ENCODE measurements at regions not wholly inside any gene's neighbourhood (a gene's known extent, or its start where the extent isn't known, plus 50 kb on each side); places are given as distances from the start of the nearest gene placed in this dataset.
"Not testable (repeated sequence)": the region's sequence is repeated elsewhere in the genome, so short reads cannot be mapped to it uniquely, and the experiment has no call there.

- no peak overlapping the region for H3K27ac Mint-ChIP-seq
- no peak overlapping the region for H3K4me3 Mint-ChIP-seq
- DNase-seq: no peak
- peaks cover 2% of the 10 kb centered on the region for H3K9me3 Mint-ChIP-seq
- no peaks in the 10 kb centered on the region for H3K36me3 Mint-ChIP-seq
- no peaks in the 10 kb centered on the region for H3K27me3 Mint-ChIP-seq
- H3K4me1 Mint-ChIP-seq: no peaks in the 10 kb centered on the region
Observed at GRCh38 chr10:108624052-108624451, 1299.3 kb downstream of the XPNPEP1 start.

GRCh38 chr10:108620821-108621534, 1302.3 kb downstream of the XPNPEP1 start:
- H3K27me3 Mint-ChIP-seq: no peaks in the 10 kb centered on the region
- no peak overlapping the region for H3K4me3 Mint-ChIP-seq
- H3K36me3 Mint-ChIP-seq: no peaks in the 10 kb centered on the region
- no peak overlapping the region for H3K27ac Mint-ChIP-seq
- no peaks in the 10 kb centered on the region for H3K4me1 Mint-ChIP-seq
- peaks cover 4% of the 10 kb centered on the region for H3K9me3 Mint-ChIP-seq
- no peak for DNase-seq

GRCh38 chr10:108616559-108617285, 1306.6 kb downstream of the XPNPEP1 start:
- Mint-ChIP-seq H3K4me3 (no peak overlapping the region), H3K27me3 (no peaks in the 10 kb centered on the region), H3K36me3 (no peaks in the 10 kb centered on the region), H3K4me1 (no peaks in the 10 kb centered on the region), H3K9me3 (peaks cover 4% of the 10 kb centered on the region), H3K27ac (no peak overlapping the region)
- DNase-seq: no peak

- Mint-ChIP-seq H3K9me3 (peaks cover 2% of the 10 kb centered on the region), H3K4me1 (no peaks in the 10 kb centered on the region), H3K27ac (no peak overlapping the region), H3K27me3 (no peaks in the 10 kb centered on the region), H3K4me3 (no peak overlapping the region), H3K36me3 (no peaks in the 10 kb centered on the region)
- no peak for DNase-seq
Observed at GRCh38 chr10:108615576-108616320, 1307.6 kb downstream of the XPNPEP1 start.

- no peak overlapping the region for H3K4me3 Mint-ChIP-seq
- no peaks in the 10 kb centered on the region for H3K36me3 Mint-ChIP-seq
- peaks cover 4% of the 10 kb centered on the region for H3K9me3 Mint-ChIP-seq
- no peaks in the 10 kb centered on the region for H3K27me3 Mint-ChIP-seq
- no peak overlapping the region for H3K27ac Mint-ChIP-seq
- H3K4me1 Mint-ChIP-seq: no peaks in the 10 kb centered on the region
- no peak for DNase-seq
Observed at GRCh38 chr10:108612485-108612884, 1310.8 kb downstream of the XPNPEP1 start.

GRCh38 chr10:108608860-108609259, 1314.5 kb downstream of the XPNPEP1 start:
- Mint-ChIP-seq H3K9me3 (peaks cover 8% of the 10 kb centered on the region), H3K27me3 (no peaks in the 10 kb centered on the region), H3K4me1 (no peaks in the 10 kb centered on the region), H3K36me3 (no peaks in the 10 kb centered on the region), H3K4me3 (no peak overlapping the region), H3K27ac (no peak overlapping the region)
- no peak for DNase-seq

- Mint-ChIP-seq H3K4me3 (no peak overlapping the region), H3K4me1 (no peaks in the 10 kb centered on the region), H3K27ac (no peak overlapping the region), H3K27me3 (no peaks in the 10 kb centered on the region), H3K36me3 (no peaks in the 10 kb centered on the region), H3K9me3 (peaks cover 6% of the 10 kb centered on the region)
- DNase-seq: no peak
Observed at GRCh38 chr10:108601851-108602250, 1321.5 kb downstream of the XPNPEP1 start.

GRCh38 chr10:108600511-108600910, 1322.8 kb downstream of the XPNPEP1 start:
- not testable (repeated sequence) for H3K9me3 Mint-ChIP-seq, H3K36me3 Mint-ChIP-seq, H3K27ac Mint-ChIP-seq, H3K4me1 Mint-ChIP-seq, DNase-seq, H3K27me3 Mint-ChIP-seq, H3K4me3 Mint-ChIP-seq

- not testable (repeated sequence) for H3K36me3 Mint-ChIP-seq, H3K4me1 Mint-ChIP-seq, H3K27ac Mint-ChIP-seq, H3K9me3 Mint-ChIP-seq, DNase-seq, H3K27me3 Mint-ChIP-seq, H3K4me3 Mint-ChIP-seq
Observed at GRCh38 chr10:108599317-108599716, 1324.0 kb downstream of the XPNPEP1 start.

GRCh38 chr10:108598831-108599230, 1324.5 kb downstream of the XPNPEP1 start:
- Mint-ChIP-seq H3K4me1 (no peaks in the 10 kb centered on the region), H3K9me3 (peaks cover 1% of the 10 kb centered on the region), H3K36me3 (no peaks in the 10 kb centered on the region), H3K27ac (no peak overlapping the region), H3K4me3 (no peak overlapping the region), H3K27me3 (no peaks in the 10 kb centered on the region)
- DNase-seq: no peak

- no peaks in the 10 kb centered on the region for H3K36me3 Mint-ChIP-seq
- no peaks in the 10 kb centered on the region for H3K4me1 Mint-ChIP-seq
- H3K9me3 Mint-ChIP-seq: peaks cover 1% of the 10 kb centered on the region
- H3K27me3 Mint-ChIP-seq: no peaks in the 10 kb centered on the region
- H3K27ac Mint-ChIP-seq: no peak overlapping the region
- H3K4me3 Mint-ChIP-seq: no peak overlapping the region
- DNase-seq: no peak
Observed at GRCh38 chr10:108598320-108598695, 1325.0 kb downstream of the XPNPEP1 start.

- Mint-ChIP-seq H3K9me3 (peaks cover 1% of the 10 kb centered on the region), H3K36me3 (no peaks in the 10 kb centered on the region), H3K4me3 (no peak overlapping the region), H3K4me1 (no peaks in the 10 kb centered on the region), H3K27me3 (no peaks in the 10 kb centered on the region), H3K27ac (no peak overlapping the region)
- DNase-seq: no peak
Observed at GRCh38 chr10:108597657-108598319, 1325.5 kb downstream of the XPNPEP1 start.

GRCh38 chr10:108597031-108597430, 1326.3 kb downstream of the XPNPEP1 start:
- H3K4me3 Mint-ChIP-seq: no peak overlapping the region
- H3K27me3 Mint-ChIP-seq: no peaks in the 10 kb centered on the region
- peaks cover 1% of the 10 kb centered on the region for H3K9me3 Mint-ChIP-seq
- no peaks in the 10 kb centered on the region for H3K36me3 Mint-ChIP-seq
- no peaks in the 10 kb centered on the region for H3K4me1 Mint-ChIP-seq
- no peak for DNase-seq
- no peak overlapping the region for H3K27ac Mint-ChIP-seq

GRCh38 chr10:108592956-108593355, 1330.4 kb downstream of the XPNPEP1 start:
- no peaks in the 10 kb centered on the region for H3K27me3 Mint-ChIP-seq
- H3K9me3 Mint-ChIP-seq: peaks cover 5% of the 10 kb centered on the region
- no peak overlapping the region for H3K27ac Mint-ChIP-seq
- no peak for DNase-seq
- H3K36me3 Mint-ChIP-seq: no peaks in the 10 kb centered on the region
- H3K4me3 Mint-ChIP-seq: no peak overlapping the region
- no peaks in the 10 kb centered on the region for H3K4me1 Mint-ChIP-seq

- no peak for DNase-seq
- no peak overlapping the region for H3K4me3 Mint-ChIP-seq
- no peaks in the 10 kb centered on the region for H3K36me3 Mint-ChIP-seq
- H3K4me1 Mint-ChIP-seq: no peaks in the 10 kb centered on the region
- no peaks in the 10 kb centered on the region for H3K27me3 Mint-ChIP-seq
- H3K27ac Mint-ChIP-seq: no peak overlapping the region
- peaks cover 5% of the 10 kb centered on the region for H3K9me3 Mint-ChIP-seq
Observed at GRCh38 chr10:108591417-108591816, 1331.9 kb downstream of the XPNPEP1 start.

All from activated naive CD8-positive, alpha-beta T cell treated with anti-CD3 and anti-CD28 coated beads for 36 hours (primary cell).